Kidney epithelial cell (primary cell): ENCODE measurements at regions not wholly inside any gene's neighbourhood (a gene's known extent, or its start where the extent isn't known, plus 50 kb on each side); places are given as distances from the start of the nearest gene placed in this dataset.

ENCODE experiments used
- DNase-seq: peaks from one replicate; pipeline ENCODE4 v3.0.0-alpha.2; 2010; ENCODE audit warnings: low read depth
- H3K27me3 ChIP-seq: 2 replicates; pipeline ENCODE4 v1.6.0; 2011; ENCODE audit warnings: low read length; ENCODE audit not compliant: control insufficient read depth, insufficient read depth
- H3K36me3 ChIP-seq: 2 replicates; pipeline ENCODE4 v1.5.1; 2011; ENCODE audit warnings: low read length; ENCODE audit not compliant: control insufficient read depth, insufficient read depth
- H3K4me3 ChIP-seq: 2 replicates; pipeline ENCODE4 v1.5.1; 2011; ENCODE audit warnings: low read depth, mild to moderate bottlenecking, control low read depth, low read length
- TF ChIP-seq, protein P1 (sequence below): IDR thresholded peaks from 2 replicates; pipeline ENCODE4 v1.5.1; 2011; ENCODE audit warnings: mild to moderate bottlenecking, moderate library complexity, low read length, control low read depth, inconsistent platforms; ENCODE audit not compliant: insufficient read depth, poor library complexity, severe bottlenecking

DNA sequence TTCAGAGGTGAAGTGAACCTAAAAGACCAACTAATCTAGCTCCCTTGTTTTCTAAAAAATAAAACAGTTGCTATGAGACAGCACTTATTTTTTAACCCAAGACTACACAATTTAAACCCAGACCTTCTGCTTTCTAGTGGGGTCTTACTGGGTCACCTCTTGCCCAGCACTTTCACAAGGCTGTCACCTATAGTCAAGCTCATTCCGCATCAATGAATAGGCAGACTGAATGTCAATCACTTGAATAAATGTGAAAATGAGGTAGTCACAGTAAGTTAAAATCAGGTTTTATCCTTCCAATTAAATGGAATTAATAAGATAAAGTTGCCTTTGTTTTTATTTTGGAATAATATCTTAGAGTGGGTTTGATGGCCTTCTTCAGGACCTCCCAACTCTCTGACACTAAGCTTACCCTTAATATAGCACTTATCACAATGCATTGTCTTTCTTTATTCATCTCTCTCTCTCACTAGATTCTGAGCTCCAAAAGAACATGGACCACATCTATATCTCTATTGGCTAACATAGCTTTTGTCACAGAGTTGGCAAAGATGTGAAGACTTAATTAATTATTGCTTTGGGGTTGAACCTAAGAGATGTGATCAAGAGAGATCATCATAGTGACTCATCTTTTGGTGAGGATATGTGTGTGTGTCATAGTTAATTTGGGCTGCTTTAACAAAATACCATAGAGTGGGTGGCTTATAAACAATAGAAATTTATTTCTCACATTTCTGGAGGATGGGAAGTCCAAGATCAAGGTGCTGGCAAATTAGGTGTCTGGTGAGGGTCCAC, 248.7 kb upstream of the DAB1 start:
- Histone ChIP-seq H3K27me3 (no peaks in the 10 kb centered on the region), H3K36me3 (no peaks in the 10 kb centered on the region), H3K4me3 (no peak overlapping the region)
- TF ChIP-seq, protein P1, sequence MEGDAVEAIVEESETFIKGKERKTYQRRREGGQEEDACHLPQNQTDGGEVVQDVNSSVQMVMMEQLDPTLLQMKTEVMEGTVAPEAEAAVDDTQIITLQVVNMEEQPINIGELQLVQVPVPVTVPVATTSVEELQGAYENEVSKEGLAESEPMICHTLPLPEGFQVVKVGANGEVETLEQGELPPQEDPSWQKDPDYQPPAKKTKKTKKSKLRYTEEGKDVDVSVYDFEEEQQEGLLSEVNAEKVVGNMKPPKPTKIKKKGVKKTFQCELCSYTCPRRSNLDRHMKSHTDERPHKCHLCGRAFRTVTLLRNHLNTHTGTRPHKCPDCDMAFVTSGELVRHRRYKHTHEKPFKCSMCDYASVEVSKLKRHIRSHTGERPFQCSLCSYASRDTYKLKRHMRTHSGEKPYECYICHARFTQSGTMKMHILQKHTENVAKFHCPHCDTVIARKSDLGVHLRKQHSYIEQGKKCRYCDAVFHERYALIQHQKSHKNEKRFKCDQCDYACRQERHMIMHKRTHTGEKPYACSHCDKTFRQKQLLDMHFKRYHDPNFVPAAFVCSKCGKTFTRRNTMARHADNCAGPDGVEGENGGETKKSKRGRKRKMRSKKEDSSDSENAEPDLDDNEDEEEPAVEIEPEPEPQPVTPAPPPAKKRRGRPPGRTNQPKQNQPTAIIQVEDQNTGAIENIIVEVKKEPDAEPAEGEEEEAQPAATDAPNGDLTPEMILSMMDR: no peak
- DNase-seq: no peak

DNA sequence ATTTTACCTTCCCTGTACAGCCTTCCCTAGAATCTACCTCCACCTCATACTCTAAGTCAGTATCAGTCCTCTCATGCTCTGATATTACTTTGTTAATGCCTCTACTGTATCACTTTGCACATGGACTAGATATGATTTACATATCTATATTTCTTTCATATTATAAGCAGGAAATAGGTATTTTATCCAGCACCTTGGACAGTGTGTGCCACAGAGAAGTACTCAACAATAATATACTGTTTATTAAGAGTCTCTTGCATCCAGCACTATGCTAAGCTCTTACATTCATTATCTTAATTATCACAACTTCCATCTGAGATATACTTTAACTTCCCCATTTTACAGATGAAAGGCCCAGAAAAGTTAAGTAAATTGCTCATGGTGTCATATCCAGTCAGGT, 247.9 kb upstream of the DAB1 start:
- DNase-seq: no peak
- no peaks in the 10 kb centered on the region for H3K27me3 ChIP-seq
- no peaks in the 10 kb centered on the region for H3K36me3 ChIP-seq
- TF ChIP-seq, protein P1: no peak
- H3K4me3 ChIP-seq: no peak overlapping the region

DNA sequence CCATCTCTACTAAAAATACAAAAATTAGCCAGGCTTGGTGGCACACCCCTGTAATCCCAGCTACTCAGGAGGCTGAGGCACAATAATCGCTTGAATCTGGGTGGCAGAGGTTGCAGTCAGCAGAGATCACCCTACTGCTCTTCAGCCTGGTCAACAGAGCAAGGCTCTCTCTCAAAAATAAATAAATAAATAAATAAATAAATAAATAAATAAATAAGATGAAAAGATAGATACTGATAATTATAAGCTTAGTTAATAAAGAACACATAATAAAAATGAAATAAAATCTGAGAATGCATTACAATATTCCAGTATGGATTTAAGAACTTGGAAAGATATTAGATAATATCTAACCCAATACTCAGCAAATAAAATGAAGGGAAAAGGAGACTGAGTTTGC, 235.9 kb upstream of the DAB1 start:
- Histone ChIP-seq H3K27me3 (no peaks in the 10 kb centered on the region), H3K4me3 (no peak overlapping the region), H3K36me3 (no peaks in the 10 kb centered on the region)
- DNase-seq: no peak
- TF ChIP-seq, protein P1: no peak

GRCh38 chr1:57655161-57655560, 231.3 kb upstream of the DAB1 start:
- Histone ChIP-seq H3K36me3 (no peaks in the 10 kb centered on the region), H3K27me3 (no peaks in the 10 kb centered on the region), H3K4me3 (no peak overlapping the region)
- no peak for DNase-seq
- TF ChIP-seq, protein P1: no peak

DNA sequence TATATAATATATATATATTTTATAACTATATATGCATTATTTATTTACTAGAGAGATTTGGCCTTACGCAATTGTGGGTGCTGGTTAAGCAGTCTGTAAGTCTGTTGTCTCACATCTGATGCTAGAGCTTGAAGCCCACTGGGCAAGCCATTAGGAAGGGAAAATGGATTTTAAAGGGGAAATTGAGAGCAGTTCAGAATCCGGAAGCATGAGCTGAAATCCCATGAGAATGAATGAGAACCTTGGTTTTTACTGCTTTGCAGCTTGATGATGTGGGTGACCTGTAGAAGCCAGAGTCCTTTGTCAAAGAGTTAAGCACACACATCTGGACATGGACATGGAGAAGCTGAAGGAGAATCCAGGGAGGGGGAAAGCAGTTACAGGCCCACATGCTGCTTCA, 220.8 kb upstream of the DAB1 start:
- no peak overlapping the region for H3K4me3 ChIP-seq
- no peaks in the 10 kb centered on the region for H3K27me3 ChIP-seq
- no peak for DNase-seq
- no peaks in the 10 kb centered on the region for H3K36me3 ChIP-seq
- TF ChIP-seq, protein P1: no peak

DNA sequence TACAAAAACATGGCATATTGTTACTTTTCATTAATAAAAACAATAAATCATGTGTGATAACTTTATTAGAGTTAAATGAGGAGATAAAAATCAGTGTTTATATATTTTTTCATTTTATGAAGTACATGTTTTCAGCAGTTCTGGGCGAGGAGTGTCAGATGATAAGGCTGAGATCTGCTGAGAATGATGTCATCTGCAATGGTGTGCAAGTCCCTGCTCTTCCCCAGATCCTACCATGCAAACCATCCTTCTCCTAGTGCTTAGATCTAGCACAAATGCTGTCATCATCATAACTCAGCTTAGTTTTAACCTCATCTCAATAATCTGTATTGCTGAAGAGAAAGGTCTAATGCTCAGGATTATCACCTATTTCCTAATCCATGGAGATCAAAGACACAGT, 214.4 kb upstream of the DAB1 start:
- H3K27me3 ChIP-seq: no peaks in the 10 kb centered on the region

More for the DNA sequence above, 214.4 kb upstream of the DAB1 start:
- TF ChIP-seq, protein P1: no peak
- H3K36me3 ChIP-seq: no peaks in the 10 kb centered on the region
- DNase-seq: no peak
- no peak overlapping the region for H3K4me3 ChIP-seq
